A549 (cell line): ENCODE measurements at regions not wholly inside any gene's neighbourhood (a gene's known extent, or its start where the extent isn't known, plus 50 kb on each side); places are given as distances from the start of the nearest gene placed in this dataset.

Experiments
- ATAC-seq, 2 experiments: fragments of 200-7000 bp in 1 of 2; fragments of >200 bp in 1 of 2; cut with Nextera tagmentation in 1 of 2; cut with Tn5 transposase in 1 of 2; 3 replicates each; pipeline versions ENCODE4 v1.8.0 to v1.9.1; 2018 to 2020; ENCODE audit warnings: mild to moderate bottlenecking in 1 of 2, moderate library complexity in 1 of 2
- CTCF ChIA-PET: fragments of 300-600 bp; sonication (Branson Sonifier 250); formaldehyde crosslinking; extraction: SDS; loops from one replicate; lab custom pipeline; 2021; ENCODE audit warnings: antibody characterized with exemption, inconsistent platforms; lab: Yijun Ruan, JAX
- POLR2A ChIA-PET: fragments of 350-600 bp; formaldehyde crosslinking; extraction: SDS; loops from one replicate; lab custom pipeline; 2021; ENCODE audit warnings: antibody characterized with exemption, inconsistent platforms; lab: Yijun Ruan, JAX
- DNase-seq, 2 experiments: peaks; one replicate each; pipeline versions ENCODE4 v3.0.0 to v3.0.0-alpha.2; 2011 to 2016; ENCODE audit warnings: low read depth in 1 of 2, low spot score in 1 of 2
- FAIRE-seq: peaks from 2 replicates; lab custom pipeline; 2011; peaks lifted over from hg19 to GRCh38; lab: Jason Lieb, UNC
- H3K27ac ChIP-seq, 2 experiments: fragments of >200 bp; sonication (Bioruptor Twin); formaldehyde crosslinking; 3 replicates each; pipeline ENCODE4 v1.5.1; 2016 to 2017
- H3K4me1 ChIP-seq: fragments of >200 bp; sonication (Bioruptor Twin); formaldehyde crosslinking; 3 replicates; pipeline ENCODE4 v1.6.1; 2016
- H3K4me2 ChIP-seq: fragments of >200 bp; sonication (Bioruptor Twin); formaldehyde crosslinking; 3 replicates; pipeline ENCODE4 v1.6.1; 2016
- H3K4me3 ChIP-seq: fragments of >200 bp; sonication (Bioruptor Twin); formaldehyde crosslinking; 3 replicates; pipeline ENCODE4 v1.5.1; 2016
- H3K9me3 ChIP-seq: fragments of >200 bp; sonication (Bioruptor Twin); formaldehyde crosslinking; 3 replicates; pipeline ENCODE4 v1.6.1; 2016
- BHLHE40 ChIP-seq: IDR thresholded peaks from 2 replicates; pipeline ENCODE4 v1.6.1; 2012; ENCODE audit warnings: low read depth, low read length, inconsistent platforms
- E2F6 ChIP-seq: IDR thresholded peaks from 2 replicates; pipeline ENCODE4 v1.6.1; 2012; ENCODE audit warnings: low read depth, borderline replicate concordance
- EHMT2 ChIP-seq: fragments of 200-600 bp; sonication (generic); IDR thresholded peaks from 2 replicates; pipeline ENCODE4 v1.6.1; 2016; ENCODE audit warnings: antibody characterized with exemption, low read depth, mild to moderate bottlenecking, moderate library complexity
- FOSB ChIP-seq: fragments of 250-450 bp; sonication (Bioruptor Pico); IDR thresholded peaks from 2 replicates; pipeline ENCODE4 v1.5.0; 2020; ENCODE audit warnings: mild to moderate bottlenecking, moderate library complexity
- FOXS1 ChIP-seq: fragments of 250-450 bp; sonication (Bioruptor Pico); IDR thresholded peaks from 2 replicates; pipeline ENCODE4 v1.5.0; 2020; ENCODE audit warnings: mild to moderate bottlenecking, moderate library complexity
- GATA3 ChIP-seq: IDR thresholded peaks from 2 replicates; pipeline ENCODE4 v1.6.1; 2012; ENCODE audit warnings: borderline replicate concordance
- HOXA7 ChIP-seq: fragments of 250-450 bp; sonication (Bioruptor Pico); IDR thresholded peaks from 2 replicates; pipeline ENCODE4 v1.5.0; 2020; ENCODE audit warnings: mild to moderate bottlenecking, moderate library complexity
- JUN ChIP-seq, 2 experiments: fragments of >200 bp; sonication (Bioruptor Twin); formaldehyde crosslinking; IDR thresholded peaks; 2 replicates in 1 of 2; 3 replicates in 1 of 2; pipeline ENCODE4 v1.6.1; 2016 to 2017
- KDM5A ChIP-seq: fragments of 200-600 bp; sonication (generic); IDR thresholded peaks from 2 replicates; pipeline ENCODE4 v1.6.1; 2016; ENCODE audit warnings: antibody characterized with exemption, mild to moderate bottlenecking
- MAFK ChIP-seq: fragments of 450-650 bp; IDR thresholded peaks from 2 replicates; pipeline ENCODE4 v1.6.1; 2014; ENCODE audit not compliant: partially characterized antibody
- MAZ ChIP-seq: fragments of 150-350 bp; IDR thresholded peaks from 2 replicates; pipeline ENCODE4 v1.6.1; 2014; ENCODE audit warnings: antibody characterized with exemption, low read depth, low read length, borderline replicate concordance
- NFE2L2 ChIP-seq: fragments of 150-350 bp; conservative IDR thresholded peaks from 2 replicates; pipeline ENCODE4 v1.6.1; 2014; ENCODE audit warnings: low read length
- PHF8 ChIP-seq: fragments of 200-600 bp; sonication (generic); IDR thresholded peaks from 2 replicates; pipeline ENCODE4 v1.6.1; 2016; ENCODE audit warnings: low read depth, mild to moderate bottlenecking, antibody characterized with exemption, moderate library complexity, borderline replicate concordance
- POLR2AphosphoS2 ChIP-seq: conservative IDR thresholded peaks from 2 replicates; pipeline ENCODE4 v1.6.1; 2012; ENCODE audit warnings: low read length, improper control_type of control experiment, inconsistent platforms
- REST ChIP-seq: fragments of 200-600 bp; sonication (generic); IDR thresholded peaks from 2 replicates; pipeline ENCODE4 v1.6.1; 2016; ENCODE audit warnings: antibody characterized with exemption, mild to moderate bottlenecking, moderate library complexity
- RNF2 ChIP-seq: fragments of 200-600 bp; sonication (generic); IDR thresholded peaks from 2 replicates; pipeline ENCODE4 v1.6.1; 2016; ENCODE audit warnings: low read depth, mild to moderate bottlenecking, antibody characterized with exemption, moderate library complexity, borderline replicate concordance
- SMC3 ChIP-seq: fragments of >200 bp; sonication (Bioruptor Twin); formaldehyde crosslinking; IDR thresholded peaks from 3 replicates; pipeline ENCODE4 v1.6.1; 2018; ENCODE audit warnings: inconsistent platforms
- USF2 ChIP-seq: fragments of 450-650 bp; IDR thresholded peaks from 2 replicates; pipeline ENCODE4 v1.6.1; 2014; ENCODE audit warnings: antibody characterized with exemption
- ZC3H11A ChIP-seq: fragments of 450-650 bp; IDR thresholded peaks from 2 replicates; pipeline ENCODE4 v1.6.1; 2014; ENCODE audit warnings: antibody characterized with exemption, mild to moderate bottlenecking
- ZFP36 ChIP-seq: fragments of 450-650 bp; IDR thresholded peaks from 2 replicates; pipeline ENCODE4 v1.6.1; 2014; ENCODE audit warnings: borderline replicate concordance; ENCODE audit not compliant: partially characterized antibody
- ZSCAN20 ChIP-seq: fragments of 250-450 bp; sonication (Bioruptor Pico); IDR thresholded peaks from 2 replicates; pipeline ENCODE4 v1.8.0; 2022; ENCODE audit warnings: mild to moderate bottlenecking, moderate library complexity
- WGBS: methylation state at CpG from one replicate; pipeline ENCODE4 v1.1.6; 2017; ENCODE audit errors: missing lambda C conversion rate; 5-methylcytosine and 5-hydroxymethylcytosine counted together

- TF ChIP-seq ZFP36: no peak
- TF ChIP-seq RNF2: no peak
- no peak for TF ChIP-seq ZSCAN20 (CRISPR knock-in tag)
- TF ChIP-seq BHLHE40: no peak
- TF ChIP-seq HOXA7 (CRISPR knock-in tag): no peak
Observed at GRCh38 chr9:36479101-36479500, 79.0 kb upstream of the RNF38 start (continued).

- no peak overlapping the region for H3K27ac ChIP-seq
- no peak overlapping the region for H3K4me2 ChIP-seq
- no peak for DNase-seq
- no peak for ATAC-seq
- CTCF ChIA-PET: interaction anchor here (0.6 kb wide), 1 partner anchor 85 kb away, joined by 3 read pairs; no protein-coding TSS in a partner anchor
- no peaks in the 10 kb centered on the region for H3K9me3 ChIP-seq
- WGBS: 88% methylated on average over 3 of the region's 3 CpGs
- H3K4me3 ChIP-seq: no peak overlapping the region
- no peaks in the 10 kb centered on the region for H3K4me1 ChIP-seq
- FAIRE-seq: no peak
- TF ChIP-seq JUN (IDR thresholded peaks at IDR 0.05) (no peak), FOXS1 (CRISPR knock-in tag) (no peak)
- POLR2A ChIA-PET: no interaction called here
Observed at GRCh38 chr9:36471359-36471758, 71.3 kb upstream of the RNF38 start.

- Histone ChIP-seq H3K4me3 (no peak overlapping the region), H3K9me3 (no peaks in the 10 kb centered on the region), H3K4me1 (no peaks in the 10 kb centered on the region), H3K4me2 (no peak overlapping the region), H3K27ac (0 out of 6 replicates have a peak overlapping the region, but pooled peaks of 1 of the 2 experiments have one; percentile 27)
- WGBS: 75% methylated on average over 7 of the region's 7 CpGs
- TF ChIP-seq REST (no peak), FOSB (CRISPR knock-in tag) (no peak), BHLHE40 (no peak), SMC3 (no peak), POLR2AphosphoS2 (no peak), MAZ (no peak), EHMT2 (no peak), ZFP36 (no peak), USF2 (no peak), ZC3H11A (no peak), E2F6 (no peak), KDM5A (no peak), MAFK (no peak), PHF8 (no peak), GATA3 (no peak), NFE2L2 (no peak)
- ATAC-seq (no peak), DNase-seq (no peak), FAIRE-seq (no peak)
- CTCF ChIA-PET: interaction anchor here (0.6 to 1.0 kb wide), 2 partner anchors 64 to 85 kb away, joined by 3 read pairs; no protein-coding TSS in a partner anchor
- POLR2A ChIA-PET: no interaction called here
Observed at GRCh38 chr9:36470643-36471290, 70.7 kb upstream of the RNF38 start.
